ENCODE measurements at regions not wholly inside any gene's neighbourhood (a gene's known extent, or its start where the extent isn't known, plus 50 kb on each side); places are given as distances from the start of the nearest gene placed in this dataset.

- DNase-seq (ENCODE audit: low read depth) = no peak
Observed at GRCh38 chr3:34377961-34378360, 579.5 kb downstream of the PDCD6IP start.

- DNase-seq (ENCODE audit: low read depth) = no peak
Observed at GRCh38 chr3:34381243-34381642, 582.8 kb downstream of the PDCD6IP start.

- DNase-seq (ENCODE audit: low read depth) = no peak
Observed at GRCh38 chr3:34382859-34383258, 584.4 kb downstream of the PDCD6IP start.

- no peak for DNase-seq (ENCODE audit: low read depth)
Observed at GRCh38 chr3:34386309-34386708, 587.9 kb downstream of the PDCD6IP start.

- no peak for DNase-seq (ENCODE audit: low read depth)
Observed at GRCh38 chr3:34387826-34388564, 589.6 kb downstream of the PDCD6IP start.

GRCh38 chr3:34388830-34389229 is 590.4 kb downstream of the PDCD6IP start:
- no peak for DNase-seq (ENCODE audit: low read depth)

GRCh38 chr3:34394978-34395748 is 596.7 kb downstream of the PDCD6IP start:
- DNase-seq (ENCODE audit: low read depth) = no peak

GRCh38 chr3:34396288-34396687 is 597.9 kb downstream of the PDCD6IP start:
- no peak for DNase-seq (ENCODE audit: low read depth)

- no peak for DNase-seq (ENCODE audit: low read depth)
Observed at GRCh38 chr3:34396956-34397355, 598.5 kb downstream of the PDCD6IP start.

GRCh38 chr3:34399401-34399800 is 601.0 kb downstream of the PDCD6IP start:
- DNase-seq (ENCODE audit: low read depth) = no peak

GRCh38 chr3:34405159-34405558 is 606.7 kb downstream of the PDCD6IP start:
- DNase-seq (ENCODE audit: low read depth) = no peak

- DNase-seq (ENCODE audit: low read depth) = no peak
Observed at GRCh38 chr3:34407281-34407680, 608.9 kb downstream of the PDCD6IP start.

GRCh38 chr3:34408088-34408487 is 609.7 kb downstream of the PDCD6IP start:
- DNase-seq (ENCODE audit: low read depth) = no peak

- no peak for DNase-seq (ENCODE audit: low read depth)
Observed at GRCh38 chr3:34411596-34411995, 613.2 kb downstream of the PDCD6IP start.

GRCh38 chr3:34419801-34420200 is 621.4 kb downstream of the PDCD6IP start:
- no peak for DNase-seq (ENCODE audit: low read depth)

GRCh38 chr3:34421762-34422161 is 623.3 kb downstream of the PDCD6IP start:
- no peak for DNase-seq (ENCODE audit: low read depth)

GRCh38 chr3:34439796-34440195 is 641.4 kb downstream of the PDCD6IP start:
- DNase-seq (ENCODE audit: low read depth) = no peak

GRCh38 chr3:34444137-34444536 is 645.7 kb downstream of the PDCD6IP start:
- no peak for DNase-seq (ENCODE audit: low read depth)

GRCh38 chr3:34449305-34449704 is 650.9 kb downstream of the PDCD6IP start:
- DNase-seq (ENCODE audit: low read depth) = no peak

GRCh38 chr3:34463414-34463813 is 665.0 kb downstream of the PDCD6IP start:
- no peak for DNase-seq (ENCODE audit: low read depth)

GRCh38 chr3:34464646-34465045 is 666.2 kb downstream of the PDCD6IP start:
- DNase-seq (ENCODE audit: low read depth) = no peak

GRCh38 chr3:34475851-34476250 is 677.4 kb downstream of the PDCD6IP start:
- no peak for DNase-seq (ENCODE audit: low read depth)

GRCh38 chr3:34483311-34483887 is 685.0 kb downstream of the PDCD6IP start:
- DNase-seq (ENCODE audit: low read depth) = no peak
